Activated B cell treated with CpG ODN at 0.5 μM for 24 hours (primary cell): ENCODE measurements at regions not wholly inside any gene's neighbourhood (a gene's known extent, or its start where the extent isn't known, plus 50 kb on each side); places are given as distances from the start of the nearest gene placed in this dataset.

ENCODE experiments used
- ATAC-seq: fragments of 200-7000 bp; cut with Tn5 transposase; one replicate; pipeline ENCODE4 v1.10.0; 2021; ENCODE audit warnings: low read depth, mild to moderate bottlenecking, moderate library complexity
- CTCF ChIA-PET: fragments of 350-600 bp; sonication (Branson Sonifier 250); formaldehyde crosslinking; loops from one replicate; lab custom pipeline; 2021; ENCODE audit warnings: antibody characterized with exemption; lab: Charles Lee
- POLR2A ChIA-PET: fragments of 350-600 bp; sonication (Branson Sonifier 250); formaldehyde crosslinking; loops from one replicate; lab custom pipeline; 2021; ENCODE audit warnings: antibody characterized with exemption; lab: Charles Lee
- DNase-seq: peaks from one replicate; pipeline ENCODE4 v3.0.0; 2022
- H3K27ac Mint-ChIP-seq: one replicate; pipeline ENCODE4 v1.8.0; 2020; ENCODE audit warnings: mixed read lengths
- H3K27me3 Mint-ChIP-seq: one replicate; pipeline ENCODE4 v1.8.0; 2021; ENCODE audit warnings: mixed read lengths
- H3K36me3 Mint-ChIP-seq: one replicate; pipeline ENCODE4 v1.8.0; 2021; ENCODE audit warnings: low read depth, mixed read lengths
- H3K4me1 Mint-ChIP-seq: one replicate; pipeline ENCODE4 v1.8.0; 2021; ENCODE audit warnings: mixed read lengths
- H3K4me3 Mint-ChIP-seq: one replicate; pipeline ENCODE4 v1.8.0; 2020; ENCODE audit warnings: mild to moderate bottlenecking, mixed read lengths
- H3K9me3 Mint-ChIP-seq: one replicate; pipeline ENCODE4 v1.8.0; 2020; ENCODE audit warnings: mixed read lengths
- intact Hi-C: fragments of 100-400 bp; cut with micrococcal nuclease; formaldehyde crosslinking; loops from one replicate; pipeline ENCODE4 v1.15.1; 2024
- TF ChIP-seq, protein P1 (sequence below): fragments of 200-600 bp; IDR thresholded peaks from one replicate; pipeline ENCODE4 v1.8.0; 2022; ENCODE audit warnings: antibody characterized with exemption, mild to moderate bottlenecking

DNA sequence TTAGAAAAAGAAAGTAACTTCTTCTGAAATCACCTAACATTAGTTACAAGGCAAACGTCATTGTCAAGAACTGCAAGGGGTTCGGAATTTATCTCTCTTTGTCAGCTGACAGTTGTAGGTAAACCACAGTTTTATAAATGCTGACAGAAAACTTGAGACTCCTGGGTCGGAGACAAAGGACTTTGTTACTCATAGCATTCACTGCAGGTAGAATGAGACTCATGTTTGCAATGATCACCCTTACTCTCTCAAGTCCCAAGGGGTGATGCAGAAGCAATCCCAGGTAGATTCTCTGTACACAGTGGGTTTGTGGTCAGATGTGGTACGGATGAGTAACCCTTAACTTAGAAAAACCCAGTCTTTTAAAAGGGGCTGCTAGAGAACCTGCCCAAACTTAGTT is 757.8 kb downstream of the TRIB2 start:
- Mint-ChIP-seq H3K27ac (no peak overlapping the region), H3K36me3 (no peaks in the 10 kb centered on the region), H3K27me3 (no peaks in the 10 kb centered on the region), H3K9me3 (peaks cover 5% of the 10 kb centered on the region), H3K4me1 (no peaks in the 10 kb centered on the region), H3K4me3 (no peak overlapping the region)
- intact Hi-C loops: no loop called here
- DNase-seq (no peak), ATAC-seq (no peak)
- POLR2A ChIA-PET: no interaction called here
- TF ChIP-seq, protein P1, sequence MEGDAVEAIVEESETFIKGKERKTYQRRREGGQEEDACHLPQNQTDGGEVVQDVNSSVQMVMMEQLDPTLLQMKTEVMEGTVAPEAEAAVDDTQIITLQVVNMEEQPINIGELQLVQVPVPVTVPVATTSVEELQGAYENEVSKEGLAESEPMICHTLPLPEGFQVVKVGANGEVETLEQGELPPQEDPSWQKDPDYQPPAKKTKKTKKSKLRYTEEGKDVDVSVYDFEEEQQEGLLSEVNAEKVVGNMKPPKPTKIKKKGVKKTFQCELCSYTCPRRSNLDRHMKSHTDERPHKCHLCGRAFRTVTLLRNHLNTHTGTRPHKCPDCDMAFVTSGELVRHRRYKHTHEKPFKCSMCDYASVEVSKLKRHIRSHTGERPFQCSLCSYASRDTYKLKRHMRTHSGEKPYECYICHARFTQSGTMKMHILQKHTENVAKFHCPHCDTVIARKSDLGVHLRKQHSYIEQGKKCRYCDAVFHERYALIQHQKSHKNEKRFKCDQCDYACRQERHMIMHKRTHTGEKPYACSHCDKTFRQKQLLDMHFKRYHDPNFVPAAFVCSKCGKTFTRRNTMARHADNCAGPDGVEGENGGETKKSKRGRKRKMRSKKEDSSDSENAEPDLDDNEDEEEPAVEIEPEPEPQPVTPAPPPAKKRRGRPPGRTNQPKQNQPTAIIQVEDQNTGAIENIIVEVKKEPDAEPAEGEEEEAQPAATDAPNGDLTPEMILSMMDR: no peak
- CTCF ChIA-PET: no interaction called here

DNA sequence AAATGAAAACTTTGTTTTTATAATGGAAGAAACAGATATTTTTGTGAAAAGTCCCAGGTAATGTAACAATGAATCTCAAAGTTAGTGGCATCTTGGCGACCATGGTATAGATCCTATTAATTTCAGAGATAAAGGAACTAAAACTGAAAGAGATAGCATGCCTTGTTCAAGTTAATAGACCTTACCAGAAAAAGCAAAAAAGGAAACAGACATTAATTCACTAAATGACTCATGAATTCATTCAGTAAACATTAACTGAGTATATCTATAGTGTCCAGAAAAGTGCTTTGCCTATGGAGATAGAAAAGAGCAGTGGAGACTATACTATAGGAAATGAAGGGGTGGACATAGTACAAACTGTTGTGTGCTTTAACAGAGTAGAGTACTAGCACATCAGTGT is 763.3 kb downstream of the TRIB2 start:
- intact Hi-C loops: no loop called here
- TF ChIP-seq, protein P1: no peak
- H3K27me3 Mint-ChIP-seq: no peaks in the 10 kb centered on the region
- DNase-seq: no peak
- H3K4me3 Mint-ChIP-seq: no peak overlapping the region
- no peak overlapping the region for H3K27ac Mint-ChIP-seq
- ATAC-seq: no peak
- H3K4me1 Mint-ChIP-seq: no peaks in the 10 kb centered on the region
- CTCF ChIA-PET: no interaction called here
- no peaks in the 10 kb centered on the region for H3K36me3 Mint-ChIP-seq
- POLR2A ChIA-PET: no interaction called here
- H3K9me3 Mint-ChIP-seq: no peaks in the 10 kb centered on the region

DNA sequence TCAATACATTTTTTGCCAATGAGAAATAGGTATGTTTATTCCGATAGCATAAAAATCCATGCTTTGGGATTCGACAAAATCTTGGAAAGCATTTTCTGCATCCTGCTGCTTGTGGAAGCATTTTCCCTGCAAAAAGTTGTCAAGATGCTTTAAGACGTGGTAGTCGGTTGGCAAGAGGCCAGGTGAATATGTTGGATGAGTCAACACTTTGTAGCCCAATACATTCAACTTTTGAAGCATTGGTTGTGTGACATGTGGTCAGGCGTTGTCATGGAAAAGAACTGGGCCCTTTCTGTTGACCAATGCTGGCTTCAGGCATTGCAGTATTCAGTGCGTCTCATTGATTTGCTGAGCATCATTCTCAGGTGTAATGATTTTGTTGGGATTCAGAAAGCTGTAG is 764.5 kb downstream of the TRIB2 start:
- DNase-seq (no peak), ATAC-seq (no peak)
- no peaks in the 10 kb centered on the region for H3K4me1 Mint-ChIP-seq
- no peaks in the 10 kb centered on the region for H3K27me3 Mint-ChIP-seq
- POLR2A ChIA-PET: no interaction called here
- peaks cover 2% of the 10 kb centered on the region for H3K9me3 Mint-ChIP-seq
- CTCF ChIA-PET: no interaction called here
- no peak overlapping the region for H3K4me3 Mint-ChIP-seq
- TF ChIP-seq, protein P1: no peak
- no peak overlapping the region for H3K27ac Mint-ChIP-seq
- no peaks in the 10 kb centered on the region for H3K36me3 Mint-ChIP-seq
- intact Hi-C loops: no loop called here

DNA sequence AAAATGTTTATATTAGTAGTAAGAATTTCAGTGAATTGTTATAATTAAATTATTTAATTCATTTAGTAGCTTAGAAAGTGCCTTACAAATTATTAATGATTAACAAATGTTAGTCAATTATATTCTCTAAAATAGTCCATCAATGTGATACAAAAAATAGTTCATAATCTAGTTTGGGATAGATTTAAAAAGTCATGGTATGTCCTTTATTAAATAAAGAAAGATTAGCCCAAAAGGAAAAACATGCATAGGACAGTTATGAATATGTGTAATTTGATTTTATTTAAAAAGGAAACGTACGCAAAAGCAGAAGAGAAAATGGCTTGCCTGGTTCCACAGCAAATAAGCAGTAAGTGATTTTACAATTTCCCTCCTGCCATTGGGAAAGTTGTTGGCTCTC is 768.5 kb downstream of the TRIB2 start:
- no peaks in the 10 kb centered on the region for H3K27me3 Mint-ChIP-seq
- H3K4me1 Mint-ChIP-seq: no peaks in the 10 kb centered on the region
- ChIA-PET POLR2A (no interaction called here), CTCF (no interaction called here)
- intact Hi-C loops: no loop called here
- no peak overlapping the region for H3K4me3 Mint-ChIP-seq
- peaks cover 2% of the 10 kb centered on the region for H3K9me3 Mint-ChIP-seq
- no peaks in the 10 kb centered on the region for H3K36me3 Mint-ChIP-seq
- no peak for DNase-seq
- H3K27ac Mint-ChIP-seq: no peak overlapping the region
- ATAC-seq: no peak
- TF ChIP-seq, protein P1: no peak

DNA sequence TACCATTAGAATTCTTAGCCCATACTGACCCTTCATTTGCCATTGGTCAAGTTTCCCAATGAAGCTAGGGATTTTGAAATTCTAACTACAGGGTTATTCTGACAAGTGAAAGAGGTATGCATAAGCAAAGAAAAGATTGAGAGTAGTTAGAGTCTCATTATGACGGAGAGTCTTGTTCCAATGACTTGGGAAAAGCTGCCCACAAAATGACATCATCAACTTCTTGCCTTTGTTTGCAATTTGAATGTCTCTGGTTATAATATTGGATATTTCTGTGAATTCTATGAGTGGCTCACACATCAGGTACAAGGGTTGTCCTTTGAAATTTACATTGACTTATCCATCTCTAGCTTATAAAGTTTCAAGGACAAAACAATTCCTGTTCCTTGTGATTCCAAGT is 772.2 kb downstream of the TRIB2 start:
- DNase-seq (no peak), ATAC-seq (no peak)
- H3K4me1 Mint-ChIP-seq: no peaks in the 10 kb centered on the region
- no peak overlapping the region for H3K4me3 Mint-ChIP-seq
- H3K27me3 Mint-ChIP-seq: no peaks in the 10 kb centered on the region
- peaks cover 2% of the 10 kb centered on the region for H3K9me3 Mint-ChIP-seq
- no peak overlapping the region for H3K27ac Mint-ChIP-seq
- TF ChIP-seq, protein P1: no peak
- no peaks in the 10 kb centered on the region for H3K36me3 Mint-ChIP-seq
- POLR2A ChIA-PET: no interaction called here
- CTCF ChIA-PET: no interaction called here
- intact Hi-C loops: no loop called here
